ENCODE measurements at regions not wholly inside any gene's neighbourhood (a gene's known extent, or its start where the extent isn't known, plus 50 kb on each side); places are given as distances from the start of the nearest gene placed in this dataset.
"Not testable (repeated sequence)": the region's sequence is repeated elsewhere in the genome, so short reads cannot be mapped to it uniquely, and the experiment has no call there.

DNA sequence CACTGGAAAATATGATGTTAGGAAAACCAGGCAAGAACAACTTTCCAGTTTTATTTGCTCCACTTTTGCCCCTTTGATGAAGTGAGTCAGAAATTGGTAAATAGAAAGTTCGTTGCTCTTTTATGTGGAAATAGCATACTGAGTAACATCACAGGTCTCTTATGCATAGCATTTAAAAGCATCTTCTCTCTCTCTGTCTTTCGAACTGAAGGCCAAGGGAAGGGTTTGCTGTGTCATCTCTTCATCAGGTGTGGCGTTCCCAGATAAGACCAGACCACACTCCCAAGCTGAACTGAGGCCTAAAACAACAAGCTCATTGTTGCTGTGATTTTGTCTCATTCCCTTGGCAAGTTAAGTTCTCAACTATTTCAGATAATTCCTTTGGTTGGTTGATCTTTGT lies 131.8 kb upstream of the GRB10 start:
- no peak for DNase-seq

DNA sequence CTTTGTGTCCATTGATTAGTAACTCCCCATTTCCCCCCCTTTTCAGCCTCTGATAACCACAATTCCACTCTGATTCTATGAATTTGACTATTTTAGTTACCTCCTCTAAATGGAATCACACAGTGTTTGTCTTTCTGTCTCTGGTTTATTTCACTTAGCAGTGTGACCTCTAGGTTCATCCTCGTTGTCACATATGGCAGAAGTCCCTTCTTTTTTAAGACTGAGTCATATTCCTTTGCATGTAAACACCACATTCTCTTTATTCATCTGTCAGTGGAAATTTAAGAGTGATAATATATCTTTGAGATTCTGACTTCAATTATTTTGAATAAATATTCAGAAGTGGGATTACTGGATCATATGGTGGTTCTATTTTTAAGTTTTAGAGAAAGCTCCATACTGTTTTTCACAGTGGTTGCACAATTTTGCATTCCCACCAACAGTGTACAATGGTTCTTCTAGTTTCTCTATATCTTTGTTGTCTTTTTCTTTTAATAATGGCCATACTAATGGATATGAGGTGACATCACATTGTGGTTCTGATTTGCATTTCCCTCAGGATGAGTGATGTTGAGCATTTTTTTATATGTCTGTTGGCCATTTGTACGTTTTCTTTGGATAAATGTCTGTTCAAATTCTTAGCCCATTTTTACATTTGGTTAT lies 126.1 kb upstream of the GRB10 start:
- no peak for DNase-seq

DNA sequence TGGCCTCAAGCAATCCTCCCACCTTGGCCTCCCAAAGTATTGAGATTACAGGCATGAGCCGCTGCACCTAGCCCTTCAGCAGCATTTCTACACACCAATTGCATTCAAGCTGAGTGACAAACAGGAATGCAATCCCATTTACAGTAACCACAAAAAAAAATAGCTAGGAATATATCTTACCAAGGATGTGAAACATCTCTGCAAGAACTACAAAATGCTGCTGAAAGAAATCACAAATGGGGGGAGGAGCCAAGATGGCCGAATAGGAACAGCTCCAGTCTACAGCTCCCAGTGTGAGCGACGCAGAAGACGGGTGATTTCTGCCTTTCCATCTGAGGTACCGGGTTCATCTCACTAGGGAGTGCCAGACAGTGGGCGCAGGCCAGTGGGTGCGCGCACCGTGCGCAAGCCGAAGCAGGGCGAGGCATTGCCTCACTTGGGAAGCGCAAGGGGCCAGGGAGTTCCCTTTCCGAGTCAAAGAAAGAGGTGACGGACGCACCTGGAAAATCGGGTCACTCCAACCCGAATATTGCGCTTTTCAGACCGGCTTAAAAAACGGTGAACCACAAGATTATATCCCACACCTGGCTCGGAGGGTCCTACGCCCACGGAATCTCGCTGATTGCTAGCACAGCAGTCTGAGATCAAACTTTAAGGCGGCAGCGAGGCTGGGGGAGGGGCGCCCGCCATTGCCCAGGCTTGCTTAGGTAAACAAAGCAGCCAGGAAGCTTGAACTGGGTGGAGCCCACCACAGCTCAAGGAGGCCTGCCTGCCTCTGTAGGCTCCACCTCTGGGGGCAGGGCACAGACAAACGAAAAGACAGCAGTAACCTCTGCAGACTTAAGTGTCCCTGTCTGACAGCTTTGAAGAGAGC lies 116.1 kb upstream of the GRB10 start:
- DNase-seq: not testable (repeated sequence)

DNA sequence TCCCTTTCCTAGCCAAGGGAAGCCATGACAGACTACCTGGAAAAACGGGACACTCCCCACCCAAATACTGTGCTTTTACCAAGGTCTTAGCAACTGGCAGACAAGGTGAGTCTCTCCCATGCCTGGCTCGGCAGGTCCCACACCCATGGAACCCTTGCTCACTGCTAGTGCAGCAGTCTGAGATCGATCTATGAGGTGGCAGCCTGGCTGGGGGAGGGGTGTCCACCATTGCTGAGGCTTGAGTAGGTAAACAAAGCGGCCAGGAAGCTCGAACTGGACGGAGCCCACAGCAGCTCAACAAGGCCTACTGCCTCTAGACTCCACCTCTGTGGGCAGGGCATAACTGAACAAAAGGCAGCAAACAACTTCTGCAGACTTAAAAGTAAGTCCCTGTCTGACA lies 104.4 kb upstream of the GRB10 start:
- DNase-seq: not testable (repeated sequence)

DNA sequence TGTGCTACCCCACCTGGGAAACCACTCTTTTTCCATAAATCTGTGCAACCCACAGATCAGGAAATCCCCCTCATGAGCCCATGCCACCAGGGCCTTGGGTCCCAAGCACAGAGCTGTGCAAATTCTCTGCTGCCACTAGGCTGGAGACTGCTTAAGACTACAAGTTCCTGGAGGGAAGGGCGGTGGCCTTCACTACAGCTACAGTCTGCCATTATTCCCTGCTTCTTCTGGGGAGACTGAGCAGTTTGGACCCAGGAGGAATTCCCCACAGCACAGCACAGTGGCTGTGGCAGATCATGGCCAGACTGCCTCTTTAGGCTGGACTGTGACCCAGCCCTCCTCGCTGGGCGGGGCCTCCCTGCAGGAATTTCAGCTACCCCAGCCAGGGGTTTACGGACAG lies 89.7 kb upstream of the GRB10 start:
- no peak for DNase-seq

DNA sequence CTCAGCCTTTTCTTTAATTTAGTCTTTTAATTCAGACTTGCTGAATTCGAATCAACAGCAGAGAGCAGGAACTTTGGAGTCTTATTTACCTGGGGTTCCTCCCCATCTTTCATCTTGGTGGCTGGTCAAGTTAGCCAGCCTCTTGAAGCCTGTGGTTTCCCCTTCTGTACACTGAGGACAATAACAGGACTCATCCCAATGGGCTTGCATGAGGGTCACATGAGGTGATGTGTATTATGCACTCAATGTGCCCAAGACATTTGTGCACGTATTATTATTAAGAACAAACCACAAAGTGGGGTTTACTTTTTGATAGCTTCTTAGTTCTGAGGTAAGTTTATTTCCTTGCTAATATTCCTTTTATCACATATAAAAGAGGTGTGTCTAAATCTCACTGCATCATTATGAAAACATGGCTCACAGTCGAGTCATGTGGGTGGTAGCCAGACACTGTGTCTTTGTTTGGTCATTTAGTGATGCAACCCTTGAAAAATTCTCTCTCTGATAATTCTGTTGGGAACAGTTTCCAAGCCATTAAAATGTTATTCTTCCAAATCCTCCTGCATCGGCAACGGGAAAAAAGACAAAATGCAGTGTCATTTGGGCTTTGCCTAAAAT lies 86.5 kb upstream of the GRB10 start:
- peak; percentile 40 for DNase-seq

DNA sequence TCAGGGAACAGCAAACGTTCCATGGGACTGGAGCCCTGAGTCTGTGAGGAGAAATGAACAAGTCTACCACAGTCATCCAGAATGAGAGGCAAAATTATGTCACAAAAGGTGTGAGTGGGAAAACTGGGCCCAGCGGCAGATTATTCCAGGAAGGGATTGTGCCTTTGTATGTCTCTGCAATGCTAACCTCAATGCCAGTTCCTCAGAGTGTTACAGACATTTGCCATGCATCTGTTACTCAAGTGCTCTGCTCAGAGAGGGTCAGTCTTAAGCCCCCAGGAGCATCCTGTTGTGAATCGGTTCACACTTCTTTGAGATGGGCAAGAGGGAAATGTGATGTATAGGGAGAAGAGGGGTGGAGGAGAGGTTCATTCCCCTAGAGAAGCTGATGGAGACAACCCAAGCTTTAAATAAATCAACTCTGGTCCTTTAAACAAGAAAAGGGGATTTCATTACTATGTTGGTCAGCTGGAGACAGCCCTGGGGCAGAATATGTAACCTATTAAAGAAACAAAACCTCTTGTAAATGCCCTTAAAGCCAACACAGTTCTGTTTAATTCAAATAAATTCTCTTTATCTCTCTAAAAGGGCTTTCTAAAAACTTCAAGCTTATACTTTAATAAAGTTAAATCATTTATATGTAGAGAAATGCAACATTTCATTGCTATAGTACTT lies 85.9 kb upstream of the GRB10 start:
- no peak for DNase-seq

DNA sequence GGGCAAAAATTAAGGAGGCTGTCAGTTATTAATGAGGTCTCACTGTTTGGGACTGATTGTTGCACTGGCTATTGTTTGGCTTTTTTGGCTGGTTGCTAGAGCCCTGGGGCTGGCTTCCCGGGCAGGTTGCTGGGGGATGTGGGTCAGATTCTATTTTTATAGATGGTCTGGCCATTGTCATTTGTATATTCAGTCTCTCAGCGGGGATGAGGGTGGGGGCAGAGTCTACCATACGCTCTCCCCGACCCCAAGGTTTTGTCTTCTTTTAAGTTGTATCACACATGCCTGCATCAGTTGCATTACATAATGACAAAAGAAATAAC lies 84.3 kb upstream of the GRB10 start:
- no peak for DNase-seq

DNA sequence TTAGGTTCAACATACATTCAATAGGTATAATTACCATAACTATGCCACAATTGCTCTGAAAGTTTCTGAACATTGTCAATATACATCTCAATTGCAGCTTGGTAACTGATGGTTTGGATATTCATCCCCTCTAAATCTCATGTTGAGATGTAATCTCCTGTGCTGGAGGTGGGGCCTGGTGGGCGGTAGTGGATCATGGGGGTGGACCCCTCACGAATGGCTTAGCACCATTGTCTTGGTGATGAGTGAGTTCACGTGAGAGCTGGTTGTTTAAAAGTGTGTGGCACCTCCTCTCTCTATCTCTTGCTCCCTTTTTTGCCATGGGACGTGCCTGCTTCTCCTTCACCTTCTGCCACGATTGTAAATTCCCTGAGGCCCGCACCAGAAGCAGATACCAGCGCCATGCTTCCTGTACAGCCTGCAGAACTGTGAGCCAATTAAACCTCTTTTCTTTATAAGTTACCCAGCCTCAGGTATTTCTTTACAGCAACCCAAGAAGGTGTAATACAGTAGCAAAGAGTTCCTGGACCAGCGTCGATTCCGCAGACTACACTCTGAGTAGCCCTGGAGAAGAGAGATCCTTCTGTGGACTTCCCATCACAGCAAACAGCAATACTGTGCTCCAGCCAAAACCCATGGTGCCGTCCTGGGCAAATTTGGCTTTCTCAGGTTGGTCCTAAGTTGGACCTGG lies 83.8 kb upstream of the GRB10 start:
- no peak for DNase-seq

DNA sequence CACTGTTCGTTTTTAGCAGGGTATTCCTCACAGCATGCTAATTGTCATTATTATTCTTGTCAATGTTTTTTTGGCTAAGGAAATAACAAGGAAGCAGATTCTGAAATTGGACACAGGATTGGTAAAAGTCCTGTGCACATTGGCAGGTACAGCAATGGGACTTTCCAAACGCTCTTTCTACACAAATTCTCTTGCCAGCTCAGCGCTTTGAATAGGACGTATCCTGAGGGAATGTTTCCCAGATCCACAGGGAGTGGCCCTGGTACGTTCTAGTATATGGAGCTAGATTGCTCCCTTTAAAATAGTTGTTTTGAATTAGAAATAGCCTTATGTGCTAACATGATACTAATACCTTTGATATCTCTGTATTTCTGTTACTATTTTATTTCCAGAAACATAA lies 82.8 kb upstream of the GRB10 start:
- no peak for DNase-seq

DNA sequence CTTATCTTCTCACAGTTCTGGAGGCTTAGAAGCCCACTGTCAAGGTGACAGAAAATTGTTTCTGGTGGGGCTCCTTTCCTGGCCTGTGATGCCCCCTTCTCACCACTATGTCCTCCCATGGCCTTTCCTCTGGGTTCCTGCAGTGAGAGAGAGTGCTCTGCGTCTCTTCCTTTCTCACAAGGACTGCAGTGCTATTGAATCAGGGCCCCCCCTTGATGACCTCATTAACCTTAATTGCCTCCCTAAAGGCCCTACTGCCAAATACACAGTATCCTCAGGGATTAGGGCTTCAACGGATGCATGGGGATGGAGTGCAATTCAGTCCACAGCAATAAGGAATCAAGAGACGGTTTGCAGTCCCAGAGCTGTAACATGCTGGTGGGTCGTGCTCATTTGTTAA lies 82.0 kb upstream of the GRB10 start:
- DNase-seq: no peak

DNA sequence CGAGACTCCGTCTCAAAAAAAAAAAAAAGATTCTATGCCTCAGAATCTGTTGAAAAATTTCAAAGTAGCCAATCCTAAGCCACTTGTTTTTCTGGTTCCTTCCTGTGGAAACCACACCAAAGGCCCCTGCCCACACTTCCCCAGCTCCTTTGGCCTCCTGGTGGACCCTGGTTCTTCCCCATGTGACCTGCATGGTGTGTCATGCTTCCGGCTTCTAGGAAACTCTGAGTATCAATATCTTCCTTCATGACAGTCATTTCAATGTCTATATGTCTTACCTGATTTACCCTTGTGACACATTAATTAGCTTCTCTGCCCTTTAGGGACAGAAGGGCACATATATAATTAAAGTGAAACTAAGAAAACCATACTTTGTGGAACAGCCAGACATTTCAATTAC lies 80.4 kb upstream of the GRB10 start:
- DNase-seq: no peak

DNA sequence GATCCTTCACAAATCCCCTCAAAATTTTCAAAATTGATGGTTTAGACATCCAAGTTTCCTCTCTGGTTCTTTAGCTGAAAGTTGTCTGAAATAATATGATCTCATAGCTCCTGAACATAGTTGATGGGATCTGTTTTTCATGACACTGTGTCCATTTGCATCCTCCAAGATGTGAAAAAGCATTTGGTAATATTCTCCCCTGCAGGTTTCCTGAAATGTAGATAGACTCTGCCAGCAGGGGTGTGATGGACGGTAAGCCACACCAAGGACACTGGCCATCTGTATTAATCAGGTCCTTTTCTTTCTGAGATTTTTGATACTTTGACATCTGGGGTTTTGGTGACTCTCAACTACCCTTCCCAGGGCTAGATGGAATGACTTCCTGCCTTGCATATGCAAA lies 79.6 kb upstream of the GRB10 start:
- DNase-seq: no peak

DNA sequence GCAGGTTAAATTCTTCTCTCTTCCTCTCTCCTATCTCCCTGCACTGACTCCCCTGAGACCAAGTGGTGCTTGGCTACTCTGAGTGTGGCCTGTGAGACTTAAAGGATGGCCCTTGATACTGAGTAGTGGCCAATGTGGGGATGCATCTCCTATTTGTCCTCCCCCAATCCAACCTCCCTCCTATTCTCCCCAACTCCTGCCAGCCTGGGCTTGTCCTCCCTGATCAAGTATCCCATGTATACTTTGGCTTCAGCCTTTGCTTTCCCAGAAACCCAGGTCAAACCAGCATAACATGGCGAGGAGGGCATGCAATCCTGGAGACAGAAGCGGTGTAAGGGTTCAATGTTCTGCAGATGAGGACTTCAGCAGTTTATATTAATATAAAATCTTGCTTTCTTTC lies 77.9 kb upstream of the GRB10 start:
- no peak for DNase-seq

DNA sequence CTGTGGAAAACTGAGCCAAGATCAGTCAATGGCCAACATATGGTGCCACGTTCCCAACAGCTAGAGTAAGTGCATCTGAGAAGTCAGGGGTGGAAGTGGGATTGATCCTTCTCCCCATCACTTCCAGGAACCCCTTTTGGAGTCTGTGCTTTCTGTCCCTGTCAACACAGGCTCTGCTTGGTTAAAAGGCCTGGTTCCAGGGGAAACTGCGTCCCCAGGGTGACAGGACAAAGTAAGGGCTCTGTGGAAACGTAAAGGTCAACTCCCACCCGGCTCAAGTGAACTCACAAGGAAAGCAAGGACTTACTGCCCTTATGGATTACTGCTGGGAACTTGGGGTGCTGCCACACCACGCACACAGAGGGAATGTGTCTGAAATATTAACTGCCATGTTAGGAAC lies 77.5 kb upstream of the GRB10 start:
- no peak for DNase-seq

DNA sequence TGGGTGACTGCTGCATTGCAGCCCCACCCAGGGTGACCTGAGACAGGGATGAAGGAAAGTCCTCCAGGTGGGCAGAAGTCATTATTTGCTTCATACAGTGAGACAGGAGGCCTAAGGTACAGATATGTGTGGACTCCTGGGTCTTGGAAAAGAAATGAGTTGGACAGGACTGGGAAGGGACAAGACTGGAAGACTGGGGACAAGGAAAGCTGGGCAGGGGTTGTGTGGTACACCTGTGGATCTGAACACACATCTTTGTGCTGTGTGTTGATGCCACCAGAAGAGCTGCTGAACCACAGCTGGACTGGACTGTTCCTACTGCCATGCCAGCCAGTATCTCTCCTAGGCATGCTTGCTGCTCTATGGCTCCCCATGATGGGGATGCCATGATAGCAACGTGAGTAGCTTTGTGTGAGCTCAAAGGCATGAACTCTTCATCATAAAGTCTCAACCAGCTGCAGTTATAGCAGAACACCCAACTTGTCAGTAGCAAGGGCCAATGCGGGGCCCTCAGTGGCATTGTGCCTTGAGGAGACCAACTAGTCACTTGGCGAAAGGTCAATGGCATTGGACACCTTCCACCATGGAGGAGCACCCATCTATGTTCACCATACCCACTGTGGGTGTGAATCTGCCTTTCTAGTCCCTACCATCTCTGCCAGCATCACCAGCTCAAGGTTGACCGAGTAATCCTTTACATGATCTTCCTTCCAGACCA lies 76.0 kb upstream of the GRB10 start:
- DNase-seq: no peak

DNA sequence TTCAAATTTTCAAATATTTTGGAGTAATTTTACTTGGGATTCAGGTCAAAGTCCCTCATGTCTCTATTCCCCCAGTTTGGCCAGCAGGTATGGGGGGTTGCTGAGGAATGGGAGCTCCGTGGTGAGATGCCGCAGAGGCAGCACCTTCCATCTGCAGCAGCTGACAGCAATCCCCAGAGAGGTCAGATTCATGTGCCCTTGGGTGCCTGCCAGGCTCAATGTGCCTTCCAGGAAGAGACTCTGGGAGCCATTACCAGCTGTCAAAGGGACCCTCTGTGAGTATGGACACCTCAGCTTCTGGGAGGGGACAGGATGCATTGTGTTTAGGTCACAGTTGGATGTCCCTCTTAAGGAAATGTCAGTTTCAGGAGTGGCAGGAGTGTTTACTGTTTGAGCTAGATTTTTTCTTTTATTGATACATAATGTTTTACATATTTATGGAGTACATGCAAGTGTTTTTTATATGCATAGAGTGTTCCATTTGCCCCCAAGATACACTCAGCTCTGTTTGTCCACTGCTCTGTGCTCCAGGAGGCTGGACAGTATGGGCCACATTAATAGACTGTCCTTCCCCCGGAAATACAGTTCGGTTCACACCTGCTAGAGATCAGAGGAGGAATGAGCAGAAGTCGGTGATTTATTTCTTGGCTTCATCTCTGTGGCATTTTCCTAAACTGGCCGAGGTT lies 75.3 kb upstream of the GRB10 start:
- no peak for DNase-seq

DNA sequence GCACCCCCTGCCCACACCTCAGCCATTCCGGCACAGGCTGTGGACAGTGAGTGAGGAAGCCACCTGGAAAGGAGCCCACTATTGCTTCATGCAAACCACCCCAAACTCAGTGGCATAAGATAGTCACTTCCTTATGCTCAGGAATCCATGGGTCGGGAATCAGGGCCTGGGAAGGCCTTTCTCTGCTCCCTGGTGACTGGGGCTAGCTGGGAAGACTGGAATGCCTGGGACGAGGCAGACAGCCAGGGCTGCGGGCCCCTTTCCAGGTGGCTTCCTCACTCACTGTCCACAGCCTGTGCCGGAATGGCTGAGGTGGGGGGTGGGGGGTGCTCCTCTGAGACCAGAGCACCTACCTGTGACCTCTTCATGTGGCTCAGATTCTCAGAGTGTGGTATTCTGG lies 74.1 kb upstream of the GRB10 start:
- no peak for DNase-seq

DNA sequence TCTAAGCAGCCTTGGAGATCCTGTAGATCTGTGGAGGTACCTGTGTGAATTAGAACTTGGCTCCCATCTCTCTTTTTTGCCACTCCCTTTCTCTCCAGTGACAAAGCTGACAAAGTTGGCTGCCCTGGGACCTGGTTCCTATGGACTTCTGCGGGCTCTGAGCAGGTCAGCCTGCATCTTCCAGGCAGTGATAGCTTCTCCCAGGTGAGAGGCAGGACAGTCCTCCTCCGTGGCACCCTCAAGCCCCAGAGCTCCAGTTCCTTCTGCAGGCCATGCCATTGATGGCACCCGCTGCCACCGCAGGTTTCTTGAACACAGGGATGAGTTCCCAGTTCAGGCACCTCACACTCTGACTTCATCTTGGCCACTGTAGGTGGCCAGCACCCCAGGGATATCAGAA lies 73.5 kb upstream of the GRB10 start:
- DNase-seq: no peak

DNA sequence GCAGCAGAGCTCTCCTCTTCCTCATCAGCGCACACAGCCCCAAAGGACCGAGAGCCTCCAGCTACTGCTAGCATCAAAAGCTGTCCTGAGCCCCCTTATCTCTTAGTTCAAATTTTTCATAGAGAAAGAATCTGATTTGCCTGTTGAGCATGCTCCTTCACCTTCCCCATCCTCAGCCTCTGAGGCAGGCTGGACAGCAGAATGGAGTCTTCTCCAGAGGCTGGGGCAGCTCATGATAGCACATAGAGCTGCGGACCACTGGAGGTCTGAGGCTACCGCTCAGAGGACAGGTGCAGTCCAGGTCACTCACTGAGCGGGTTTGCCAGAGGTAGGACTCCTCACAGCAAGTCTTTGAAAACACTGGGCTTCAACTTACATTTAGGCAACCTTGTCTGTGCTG lies 72.8 kb upstream of the GRB10 start:
- no peak for DNase-seq

DNA sequence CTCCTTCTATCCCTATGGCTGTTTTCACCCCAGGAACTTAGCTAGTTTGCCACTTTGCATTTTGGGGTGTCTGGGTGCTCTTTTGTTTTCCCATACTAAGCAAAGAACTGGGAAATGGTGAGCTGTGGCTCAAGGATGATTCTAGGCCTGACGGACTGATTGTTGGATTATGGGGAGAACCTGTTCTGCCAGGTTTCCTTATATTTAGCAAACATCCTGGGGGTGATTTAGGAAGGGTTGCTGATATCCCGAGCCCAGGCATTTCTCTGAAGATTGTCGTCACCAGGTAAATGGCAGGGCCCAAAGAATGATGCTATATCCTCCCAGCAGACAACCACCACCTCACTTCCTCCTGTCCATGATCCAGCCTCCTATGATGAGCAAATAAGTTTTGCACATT lies 72.1 kb upstream of the GRB10 start:
- no peak for DNase-seq

DNA sequence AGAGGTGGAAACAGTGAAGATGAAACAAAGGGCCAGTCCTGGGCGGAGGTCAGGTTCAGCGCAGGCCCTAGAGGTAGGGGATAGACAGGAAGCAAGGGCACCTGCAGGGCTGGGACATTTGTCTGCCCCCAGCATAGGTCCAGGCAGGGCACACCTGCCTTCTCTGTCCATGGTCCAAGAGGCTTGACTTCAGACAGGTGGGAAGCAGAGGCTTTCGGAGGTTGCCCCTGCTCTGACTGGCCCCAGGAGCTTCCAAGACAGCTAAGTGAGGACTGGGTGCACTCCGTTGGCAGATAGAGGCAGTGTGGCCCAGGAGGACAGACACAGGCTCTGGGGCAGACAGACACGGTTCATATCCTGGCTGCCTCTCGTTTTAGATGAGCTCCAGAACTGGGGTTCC lies 71.6 kb upstream of the GRB10 start:
- no peak for DNase-seq
